GM12878 (cell line): ENCODE measurements at regions not wholly inside any gene's neighbourhood (a gene's known extent, or its start where the extent isn't known, plus 50 kb on each side); places are given as distances from the start of the nearest gene placed in this dataset.

Source experiments
- ATAC-seq: fragments of 200-7000 bp; cut with Tn5 transposase; 3 replicates; pipeline ENCODE4 v1.9.1; 2020; ENCODE audit warnings: mild to moderate bottlenecking, moderate library complexity
- BruUV-seq: library from RNA; stranded (reverse); fragments of 400-500 nt; replicated peaks from 2 replicates; lab custom pipeline; 2021; lab: Mats Ljungman, UMichigan
- CTCF ChIA-PET: fragments of 300-600 bp; sonication (Branson Sonifier 250); formaldehyde crosslinking; extraction: SDS; loops from one replicate; lab custom pipeline; 2021; ENCODE audit warnings: inconsistent platforms; lab: Yijun Ruan, JAX
- POLR2A ChIA-PET: fragments of 350-600 bp; formaldehyde crosslinking; extraction: SDS; loops from one replicate; lab custom pipeline; 2021; ENCODE audit warnings: inconsistent platforms; lab: Charles Lee
- RAD21 ChIA-PET: fragments of 300-600 bp; sonication (Branson Sonifier 250); formaldehyde crosslinking; loops from one replicate; lab custom pipeline; 2023; ENCODE audit warnings: antibody characterized with exemption; ENCODE audit not compliant: unreplicated experiment; lab: Charles Lee
- SMC1A ChIA-PET: fragments of 300-600 bp; sonication (Branson Sonifier 250); formaldehyde crosslinking; loops from one replicate; lab custom pipeline; 2023; ENCODE audit not compliant: unreplicated experiment, uncharacterized antibody; lab: Charles Lee
- DNase-seq: peaks from one replicate; pipeline ENCODE4 v3.0.0-alpha.2; 2011; ENCODE audit warnings: low read depth, low spot score
- FAIRE-seq: peaks from 3 replicates; lab custom pipeline; 2011; peaks lifted over from hg19 to GRCh38; lab: Jason Lieb, UNC
- H2AFZ ChIP-seq: 2 replicates; pipeline ENCODE4 v1.6.0; 2011; ENCODE audit warnings: low read depth, low read length, control low read depth; ENCODE audit not compliant: control insufficient read depth
- H3K27ac ChIP-seq: 2 replicates; pipeline ENCODE4 v1.5.1; 2011; ENCODE audit warnings: control low read depth; ENCODE audit not compliant: control insufficient read depth, insufficient read depth
- H3K27me3 ChIP-seq, 2 experiments: replicated peaks in 1 of 2; 2 replicates each; pipeline versions ENCODE4 v1.6.0 to v1.6.1; 2011; ENCODE audit warnings: low read length in 1 of 2; ENCODE audit not compliant: control insufficient read depth in 2 of 2, insufficient read depth in 2 of 2
- H3K36me3 ChIP-seq, 2 experiments: 2 replicates each; pipeline ENCODE4 v1.5.1; 2011; ENCODE audit warnings: low read length in 1 of 2; ENCODE audit not compliant: control insufficient read depth in 2 of 2, insufficient read depth in 2 of 2
- H3K4me1 ChIP-seq: 2 replicates; pipeline ENCODE4 v1.6.1; 2011; ENCODE audit warnings: mild to moderate bottlenecking, low read length, moderate library complexity, mixed read lengths; ENCODE audit not compliant: control insufficient read depth, insufficient read depth
- H3K4me2 ChIP-seq: 2 replicates; pipeline ENCODE4 v1.6.0; 2011; ENCODE audit warnings: control low read depth; ENCODE audit not compliant: control insufficient read depth, insufficient read depth
- H3K4me3 ChIP-seq: fragments of 200-600 bp; sonication (generic); 2 replicates; pipeline ENCODE4 v1.5.1; 2016
- H3K79me2 ChIP-seq: 2 replicates; pipeline ENCODE4 v1.6.0; 2011; ENCODE audit warnings: low read length; ENCODE audit not compliant: control insufficient read depth, insufficient read depth
- H3K9ac ChIP-seq: 2 replicates; pipeline ENCODE4 v1.8.0; 2011; ENCODE audit warnings: low read length, control low read depth, mixed read lengths; ENCODE audit not compliant: control insufficient read depth, insufficient read depth
- H3K9me3 ChIP-seq: replicated peaks from 3 replicates; pipeline ENCODE4 v1.5.1; 2011; ENCODE audit warnings: mild to moderate bottlenecking, low read length; ENCODE audit not compliant: control insufficient read depth, insufficient read depth
- H4K20me1 ChIP-seq: 2 replicates; pipeline ENCODE4 v1.6.0; 2011; ENCODE audit not compliant: control insufficient read depth, insufficient read depth
- CBX3 ChIP-seq: fragments of 200-600 bp; sonication (generic); IDR thresholded peaks from 2 replicates; pipeline ENCODE4 v1.6.1; 2016; ENCODE audit warnings: low read depth, borderline replicate concordance
- EP300 ChIP-seq, 2 experiments: fragments of 150-350 bp in 1 of 2; IDR thresholded peaks; 2 replicates each; pipeline ENCODE4 v1.6.1; 2011 to 2012; ENCODE audit warnings: low read depth in 2 of 2, low read length in 2 of 2, borderline replicate concordance in 1 of 2, improper control_type of control experiment in 1 of 2, inconsistent platforms in 1 of 2; ENCODE audit not compliant: control insufficient read depth in 1 of 2
- EZH2 ChIP-seq: IDR thresholded peaks from 2 replicates; pipeline ENCODE4 v1.6.1; 2012; ENCODE audit warnings: low read depth, mild to moderate bottlenecking, control low read depth, inconsistent platforms, low read length, borderline replicate concordance; ENCODE audit not compliant: control insufficient read depth
- FOS ChIP-seq: IDR thresholded peaks from 3 replicates; pipeline ENCODE4 v1.6.1; 2011; ENCODE audit warnings: borderline replicate concordance; ENCODE audit not compliant: insufficient read length; ENCODE audit errors: extremely low read depth
- FOXM1 ChIP-seq: IDR thresholded peaks from 2 replicates; pipeline ENCODE4 v1.6.1; 2012; ENCODE audit warnings: low read depth, mild to moderate bottlenecking, inconsistent platforms, low read length, moderate library complexity
- KDM1A ChIP-seq: fragments of 200-600 bp; sonication (generic); IDR thresholded peaks from 2 replicates; pipeline ENCODE4 v1.6.1; 2016; ENCODE audit warnings: borderline replicate concordance
- MTA3 ChIP-seq: IDR thresholded peaks from 2 replicates; pipeline ENCODE4 v1.6.1; 2012; ENCODE audit warnings: low read length, inconsistent platforms, borderline replicate concordance
- PAX5 ChIP-seq: IDR thresholded peaks from 2 replicates; pipeline ENCODE4 v1.6.1; 2011; ENCODE audit warnings: low read depth, low read length, borderline replicate concordance
- PAX8 ChIP-seq: fragments of 450-650 bp; IDR thresholded peaks from 2 replicates; pipeline ENCODE4 v1.6.1; 2017; ENCODE audit warnings: mild to moderate bottlenecking, moderate library complexity
- PML ChIP-seq: IDR thresholded peaks from 2 replicates; pipeline ENCODE4 v1.6.1; 2012; ENCODE audit warnings: low read length, inconsistent platforms
- RFX5 ChIP-seq: IDR thresholded peaks from 2 replicates; pipeline ENCODE4 v1.6.1; 2011; ENCODE audit warnings: low read depth, low read length, improper control_type of control experiment
- TCF7 ChIP-seq: IDR thresholded peaks from 2 replicates; pipeline ENCODE4 v1.6.1; 2014; ENCODE audit warnings: antibody characterized with exemption, borderline replicate concordance
- ZNF207 ChIP-seq: fragments of 450-650 bp; IDR thresholded peaks from 2 replicates; pipeline ENCODE4 v1.6.1; 2014; ENCODE audit warnings: antibody characterized with exemption, mild to moderate bottlenecking, borderline replicate concordance
- ZZZ3 ChIP-seq: IDR thresholded peaks from 2 replicates; pipeline ENCODE4 v1.6.1; 2011; ENCODE audit warnings: low read depth; ENCODE audit not compliant: control insufficient read depth, insufficient read length
- WGBS: methylation state at CpG from one replicate; pipeline ENCODE4 v1.1.6; 2016; ENCODE audit warnings: low lambda C conversion rate; ENCODE audit not compliant: insufficient replicate concordance, insufficient coverage; ENCODE audit errors: missing lambda C conversion rate; 5-methylcytosine and 5-hydroxymethylcytosine counted together
- in situ Hi-C: fragments of 300-500 bp; cut with MboI; formaldehyde crosslinking; loops from 9 replicates; pipeline ENCODE4 v1.14.3; 2018; ENCODE audit warnings: mixed read lengths
- intact Hi-C: fragments of 100-400 bp; cut with micrococcal nuclease; formaldehyde crosslinking; loops from one replicate; pipeline ENCODE4 v1.14.2; 2022; ENCODE audit not compliant: unreplicated experiment

- POLR2A ChIA-PET = no interaction called here
- Histone ChIP-seq H3K36me3 (no peaks in the 10 kb centered on the region), H4K20me1 (no peaks in the 10 kb centered on the region), H3K4me1 (no peaks in the 10 kb centered on the region), H3K27ac (no peak overlapping the region), H3K9ac (no peak overlapping the region)
- FAIRE-seq = no peak
- CTCF ChIA-PET = no interaction called here
- 12% methylated on average over 6 of the region's 6 CpGs for WGBS
- TF ChIP-seq FOXM1 = no peak
- no peak for TF ChIP-seq PAX8
- TF ChIP-seq, all 136 proteins: peak for 0
- no peaks in the 10 kb centered on the region for H3K9me3 ChIP-seq
- DNase-seq = no peak
- in situ Hi-C loops (no loop called here), intact Hi-C loops (no loop called here)
- no peak overlapping the region for H3K4me2 ChIP-seq
- no peaks in the 10 kb centered on the region for H3K27me3 ChIP-seq
- no TSS peak for BruUV-seq
- H3K79me2 ChIP-seq = no peaks in the 10 kb centered on the region
- no peak for ATAC-seq
- no peak overlapping the region for H3K4me3 ChIP-seq
- ChIA-PET SMC1A (no interaction called here), RAD21 (no interaction called here)
- H2AFZ ChIP-seq = no peak overlapping the region
Measured at GRCh38 chr10:2681891-2682290, 385.5 kb upstream of the PFKP start.

GRCh38 chr10:2680821-2681220 is 386.5 kb upstream of the PFKP start:
- CTCF ChIA-PET = no interaction called here
- BruUV-seq = no TSS peak
- Histone ChIP-seq H3K27me3 (no peaks in the 10 kb centered on the region), H3K4me1 (no peaks in the 10 kb centered on the region), H3K79me2 (no peaks in the 10 kb centered on the region), H2AFZ (no peak overlapping the region), H3K4me3 (no peak overlapping the region), H3K27ac (no peak overlapping the region), H3K9me3 (no peaks in the 10 kb centered on the region), H3K36me3 (no peaks in the 10 kb centered on the region), H3K9ac (no peak overlapping the region), H4K20me1 (no peaks in the 10 kb centered on the region), H3K4me2 (no peak overlapping the region)
- ATAC-seq (no peak), FAIRE-seq (no peak), DNase-seq (no peak)
- TF ChIP-seq EZH2 (no peak), KDM1A (no peak), FOS (no peak), RFX5 (no peak), PAX8 (no peak), EP300 (IDR thresholded peaks at IDR 0.05; ENCODE audit: borderline replicate concordance in 1 of 2, control insufficient read depth in 1 of 2, low read depth in 2 of 2, low read length in 2 of 2) (no peak), ZNF207 (no peak), ZZZ3 (no peak), PAX5 (no peak), PML (no peak), TCF7 (no peak), CBX3 (no peak), MTA3 (no peak)
- in situ Hi-C loops (no loop called here), intact Hi-C loops (no loop called here)
- RAD21 ChIA-PET = no interaction called here
- SMC1A ChIA-PET = no interaction called here
- POLR2A ChIA-PET = no interaction called here
- WGBS = 51% methylated on average over 8 of the region's 8 CpGs
